ENCODE measurements at regions not wholly inside any gene's neighbourhood (a gene's known extent, or its start where the extent isn't known, plus 50 kb on each side); places are given as distances from the start of the nearest gene placed in this dataset.

DNA sequence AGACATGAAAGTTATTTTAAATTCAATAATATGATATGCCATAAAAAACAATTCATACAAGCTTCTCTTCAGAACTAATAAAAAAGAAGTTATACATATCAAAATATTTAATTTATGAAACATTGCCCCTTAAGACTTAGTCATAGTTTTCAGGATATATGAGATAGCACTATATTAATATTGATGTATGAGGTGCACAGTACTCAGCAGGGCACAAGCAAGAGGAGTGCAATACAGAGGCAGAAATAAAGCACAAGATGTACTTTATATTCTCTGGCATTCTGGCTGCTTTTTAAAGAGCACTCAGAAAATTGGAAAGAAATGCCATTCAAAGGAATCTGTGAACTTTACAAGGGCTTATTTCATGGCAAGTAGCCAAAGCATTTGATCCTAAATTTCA lies 274.9 kb downstream of the CPXCR1 start:
- TF ChIP-seq, protein P1, sequence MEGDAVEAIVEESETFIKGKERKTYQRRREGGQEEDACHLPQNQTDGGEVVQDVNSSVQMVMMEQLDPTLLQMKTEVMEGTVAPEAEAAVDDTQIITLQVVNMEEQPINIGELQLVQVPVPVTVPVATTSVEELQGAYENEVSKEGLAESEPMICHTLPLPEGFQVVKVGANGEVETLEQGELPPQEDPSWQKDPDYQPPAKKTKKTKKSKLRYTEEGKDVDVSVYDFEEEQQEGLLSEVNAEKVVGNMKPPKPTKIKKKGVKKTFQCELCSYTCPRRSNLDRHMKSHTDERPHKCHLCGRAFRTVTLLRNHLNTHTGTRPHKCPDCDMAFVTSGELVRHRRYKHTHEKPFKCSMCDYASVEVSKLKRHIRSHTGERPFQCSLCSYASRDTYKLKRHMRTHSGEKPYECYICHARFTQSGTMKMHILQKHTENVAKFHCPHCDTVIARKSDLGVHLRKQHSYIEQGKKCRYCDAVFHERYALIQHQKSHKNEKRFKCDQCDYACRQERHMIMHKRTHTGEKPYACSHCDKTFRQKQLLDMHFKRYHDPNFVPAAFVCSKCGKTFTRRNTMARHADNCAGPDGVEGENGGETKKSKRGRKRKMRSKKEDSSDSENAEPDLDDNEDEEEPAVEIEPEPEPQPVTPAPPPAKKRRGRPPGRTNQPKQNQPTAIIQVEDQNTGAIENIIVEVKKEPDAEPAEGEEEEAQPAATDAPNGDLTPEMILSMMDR (IDR thresholded peaks at IDR 0.05): no peak
- no peak for TF ChIP-seq POLR2A (IDR thresholded peaks at IDR 0.05)
- TF ChIP-seq EP300 (IDR thresholded peaks at IDR 0.05): no peak
